ENCODE measurements at regions not wholly inside any gene's neighbourhood (a gene's known extent, or its start where the extent isn't known, plus 50 kb on each side); places are given as distances from the start of the nearest gene placed in this dataset.

DNA sequence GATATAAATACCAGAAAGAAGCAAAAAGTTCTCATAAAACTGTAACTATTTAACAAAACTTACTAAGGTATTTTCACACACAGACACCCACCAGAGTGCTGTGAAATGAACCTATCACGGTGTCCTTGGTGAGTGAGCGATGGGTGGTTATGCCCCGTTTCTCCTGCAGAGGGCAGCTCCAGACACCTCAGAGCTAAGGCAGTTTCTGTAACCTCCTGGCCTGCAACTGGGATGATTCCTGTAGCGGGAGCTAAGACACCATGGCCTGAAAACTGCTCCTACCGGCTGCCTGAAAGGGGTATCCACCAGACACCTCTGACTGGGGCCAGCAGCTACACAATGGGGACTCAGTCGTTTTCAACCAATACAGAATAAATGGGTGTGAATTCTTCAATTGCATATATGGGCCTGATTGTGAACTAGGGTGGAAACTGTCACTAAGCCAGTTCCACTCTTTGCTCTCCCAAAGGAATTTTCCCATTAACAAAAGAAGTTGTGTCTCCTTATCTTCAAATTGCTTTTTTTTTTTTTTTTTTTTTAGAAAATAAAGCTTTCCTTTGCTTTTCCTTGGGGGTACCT is 2375.8 kb upstream of the TENM3 start:
- H3K27me3 Mint-ChIP-seq: no peaks in the 10 kb centered on the region
- H3K4me1 Mint-ChIP-seq: no peaks in the 10 kb centered on the region
- H3K4me3 Mint-ChIP-seq: no peak overlapping the region
- no peaks in the 10 kb centered on the region for H3K9me3 Mint-ChIP-seq
- no peaks in the 10 kb centered on the region for H3K36me3 Mint-ChIP-seq (ENCODE audit: low read depth)
- ATAC-seq (replicated peaks): no peak
- no peak overlapping the region for H3K27ac Mint-ChIP-seq

- H3K27me3 Mint-ChIP-seq: no peaks in the 10 kb centered on the region
- ATAC-seq (replicated peaks): no peak
- H3K36me3 Mint-ChIP-seq (ENCODE audit: low read depth): no peaks in the 10 kb centered on the region
- H3K27ac Mint-ChIP-seq: no peak overlapping the region
- H3K9me3 Mint-ChIP-seq: no peaks in the 10 kb centered on the region
- H3K4me3 Mint-ChIP-seq: no peak overlapping the region
- no peaks in the 10 kb centered on the region for H3K4me1 Mint-ChIP-seq
These were observed 2371.5 kb upstream of the TENM3 start for GRCh38 chr4:179871726-179872125.

DNA sequence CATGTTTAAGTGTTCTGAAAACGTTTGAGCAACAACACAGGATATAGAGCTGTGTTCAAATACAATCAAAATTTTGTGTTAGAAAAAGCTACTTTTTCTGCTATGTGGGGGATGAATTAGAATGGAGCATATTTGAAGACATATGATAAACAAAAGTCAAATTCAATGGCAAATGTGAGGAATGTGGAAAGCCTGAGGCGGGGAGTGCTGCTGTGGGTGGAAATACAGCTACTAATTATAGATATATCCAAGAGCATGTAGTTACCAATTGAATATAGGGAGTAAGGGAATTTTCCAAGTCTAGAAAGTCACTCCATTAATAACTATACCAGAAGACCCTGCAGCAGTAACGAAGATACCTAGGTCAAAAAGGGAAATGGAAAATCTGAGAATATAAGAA is 2370.4 kb upstream of the TENM3 start:
- ATAC-seq (replicated peaks): no peak
- no peaks in the 10 kb centered on the region for H3K4me1 Mint-ChIP-seq
- H3K9me3 Mint-ChIP-seq: peaks cover 4% of the 10 kb centered on the region
- no peak overlapping the region for H3K4me3 Mint-ChIP-seq
- no peaks in the 10 kb centered on the region for H3K27me3 Mint-ChIP-seq
- H3K36me3 Mint-ChIP-seq (ENCODE audit: low read depth): no peaks in the 10 kb centered on the region
- no peak overlapping the region for H3K27ac Mint-ChIP-seq

DNA sequence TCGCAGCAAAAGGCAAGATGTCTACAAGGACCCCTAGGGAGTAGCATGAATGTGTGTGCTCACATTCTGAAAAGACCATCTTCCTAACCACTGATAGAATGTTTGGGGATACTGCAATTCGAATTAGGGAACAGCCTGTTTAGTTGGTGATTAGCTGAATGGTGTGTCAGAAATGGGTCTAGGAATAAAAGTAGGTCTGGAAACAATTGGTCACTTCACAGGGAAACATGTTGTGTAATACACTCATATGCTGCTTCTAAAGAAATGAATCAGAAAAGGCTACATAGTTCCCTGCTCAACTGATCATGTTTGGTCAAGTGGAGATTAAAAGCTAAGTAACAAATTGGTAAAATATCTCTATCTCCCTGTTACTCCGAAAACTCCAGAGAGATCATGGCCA is 2362.4 kb upstream of the TENM3 start:
- no peaks in the 10 kb centered on the region for H3K36me3 Mint-ChIP-seq (ENCODE audit: low read depth)
- peaks cover 14% of the 10 kb centered on the region for H3K9me3 Mint-ChIP-seq
- no peaks in the 10 kb centered on the region for H3K4me1 Mint-ChIP-seq
- no peak for ATAC-seq (replicated peaks)
- H3K4me3 Mint-ChIP-seq: no peak overlapping the region
- H3K27me3 Mint-ChIP-seq: no peaks in the 10 kb centered on the region
- no peak overlapping the region for H3K27ac Mint-ChIP-seq

- Mint-ChIP-seq H3K36me3 (ENCODE audit: low read depth) (no peaks in the 10 kb centered on the region), H3K27ac (no peak overlapping the region), H3K27me3 (no peaks in the 10 kb centered on the region), H3K9me3 (peaks cover 11% of the 10 kb centered on the region), H3K4me3 (no peak overlapping the region), H3K4me1 (no peaks in the 10 kb centered on the region)
- ATAC-seq (replicated peaks): no peak
These were observed 2349.0 kb upstream of the TENM3 start for GRCh38 chr4:179894066-179894778.

DNA sequence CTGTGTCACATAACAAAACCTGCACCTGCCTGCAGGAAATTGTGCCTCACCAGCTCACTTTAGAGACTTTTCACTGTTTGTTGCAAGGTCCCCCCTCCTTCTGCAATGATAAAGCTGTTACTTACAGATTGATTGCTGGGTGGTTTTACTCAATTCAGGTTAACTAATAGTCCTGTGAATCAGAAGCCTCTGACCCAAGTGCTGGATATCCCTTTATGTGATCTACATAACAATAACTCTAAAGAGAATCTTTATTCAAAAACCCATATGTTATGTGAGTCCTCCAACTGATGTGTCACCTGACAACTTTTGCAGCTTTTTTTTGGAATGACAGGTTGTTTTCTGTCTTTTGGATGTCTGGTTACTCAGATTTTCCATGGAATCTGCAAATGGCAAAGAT is 2323.6 kb upstream of the TENM3 start:
- Mint-ChIP-seq H3K9me3 (peaks cover 10% of the 10 kb centered on the region), H3K36me3 (ENCODE audit: low read depth) (no peaks in the 10 kb centered on the region), H3K4me1 (no peaks in the 10 kb centered on the region), H3K27ac (no peak overlapping the region), H3K4me3 (no peak overlapping the region), H3K27me3 (no peaks in the 10 kb centered on the region)
- no peak for ATAC-seq (replicated peaks)

GRCh38 chr4:179927473-179927872 is 2315.7 kb upstream of the TENM3 start:
- no peak overlapping the region for H3K4me3 Mint-ChIP-seq
- no peaks in the 10 kb centered on the region for H3K4me1 Mint-ChIP-seq
- H3K27me3 Mint-ChIP-seq: no peaks in the 10 kb centered on the region
- no peak for ATAC-seq (replicated peaks)
- peaks cover 16% of the 10 kb centered on the region for H3K9me3 Mint-ChIP-seq
- no peak overlapping the region for H3K27ac Mint-ChIP-seq
- no peaks in the 10 kb centered on the region for H3K36me3 Mint-ChIP-seq (ENCODE audit: low read depth)

GRCh38 chr4:179941911-179942310 is 2301.3 kb upstream of the TENM3 start:
- no peak for ATAC-seq (replicated peaks)
- H3K36me3 Mint-ChIP-seq (ENCODE audit: low read depth): no peaks in the 10 kb centered on the region
- H3K4me1 Mint-ChIP-seq: no peaks in the 10 kb centered on the region
- peaks cover 22% of the 10 kb centered on the region for H3K9me3 Mint-ChIP-seq
- no peaks in the 10 kb centered on the region for H3K27me3 Mint-ChIP-seq
- no peak overlapping the region for H3K27ac Mint-ChIP-seq
- no peak overlapping the region for H3K4me3 Mint-ChIP-seq

DNA sequence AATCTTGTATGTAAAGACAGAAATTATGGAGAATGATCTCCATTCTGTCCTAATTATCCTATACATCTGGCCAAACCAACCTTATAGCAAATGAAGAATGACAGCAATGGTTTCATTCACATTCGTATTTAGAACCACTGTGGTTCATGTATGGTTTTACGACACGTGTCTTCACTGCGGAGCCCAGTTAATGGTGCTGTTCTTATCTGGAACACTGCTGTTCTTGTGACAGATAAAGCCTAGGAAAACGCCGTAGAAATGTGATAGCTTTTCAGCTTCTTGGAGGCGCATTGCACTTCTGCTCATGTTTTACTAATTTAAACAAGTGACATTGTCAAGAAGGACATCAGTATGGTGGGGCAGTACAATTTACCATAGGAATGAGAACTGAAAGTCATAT is 2266.4 kb upstream of the TENM3 start:
- ATAC-seq (replicated peaks): no peak
- no peak overlapping the region for H3K27ac Mint-ChIP-seq
- H3K4me3 Mint-ChIP-seq: no peak overlapping the region
- no peaks in the 10 kb centered on the region for H3K4me1 Mint-ChIP-seq
- no peaks in the 10 kb centered on the region for H3K27me3 Mint-ChIP-seq
- peaks cover 5% of the 10 kb centered on the region for H3K9me3 Mint-ChIP-seq
- H3K36me3 Mint-ChIP-seq (ENCODE audit: low read depth): no peaks in the 10 kb centered on the region

- H3K4me1 Mint-ChIP-seq: no peaks in the 10 kb centered on the region
- peaks cover 5% of the 10 kb centered on the region for H3K9me3 Mint-ChIP-seq
- H3K27ac Mint-ChIP-seq: no peak overlapping the region
- H3K4me3 Mint-ChIP-seq: no peak overlapping the region
- no peaks in the 10 kb centered on the region for H3K27me3 Mint-ChIP-seq
- H3K36me3 Mint-ChIP-seq (ENCODE audit: low read depth): no peaks in the 10 kb centered on the region
- ATAC-seq (replicated peaks): no peak
These were observed 2265.8 kb upstream of the TENM3 start for GRCh38 chr4:179977378-179977777.

- no peaks in the 10 kb centered on the region for H3K27me3 Mint-ChIP-seq
These were observed 2262.0 kb upstream of the TENM3 start for GRCh38 chr4:179981161-179981560.

DNA sequence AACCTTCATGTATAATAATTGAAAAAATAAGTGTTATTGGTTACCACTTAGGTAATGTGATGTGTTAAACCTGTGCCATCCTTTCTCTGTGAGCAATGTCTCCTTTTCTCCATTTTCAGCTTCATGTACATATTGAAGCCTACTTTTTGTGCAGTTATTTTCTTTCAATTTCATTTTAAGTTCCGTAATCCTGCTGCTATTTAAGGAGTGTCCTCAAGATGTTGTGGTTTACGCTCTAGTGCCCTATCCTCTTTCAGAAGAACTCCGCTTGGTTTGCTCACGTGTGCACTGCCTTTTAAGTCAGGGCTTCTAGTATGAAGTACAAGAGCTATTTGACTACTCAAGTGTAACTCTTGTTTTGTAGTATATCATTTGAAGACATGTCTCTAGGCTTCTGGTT is 2253.2 kb upstream of the TENM3 start:
- ATAC-seq (replicated peaks): no peak
- Mint-ChIP-seq H3K36me3 (ENCODE audit: low read depth) (no peaks in the 10 kb centered on the region), H3K27ac (no peak overlapping the region), H3K9me3 (peaks cover 13% of the 10 kb centered on the region), H3K4me3 (no peak overlapping the region), H3K27me3 (no peaks in the 10 kb centered on the region), H3K4me1 (no peaks in the 10 kb centered on the region)

More at GRCh38 chr4:179981161-179981560, 2262.0 kb upstream of the TENM3 start:
- Mint-ChIP-seq H3K27ac (no peak overlapping the region), H3K4me3 (no peak overlapping the region), H3K4me1 (no peaks in the 10 kb centered on the region), H3K36me3 (ENCODE audit: low read depth) (no peaks in the 10 kb centered on the region), H3K9me3 (peaks cover 5% of the 10 kb centered on the region)
- no peak for ATAC-seq (replicated peaks)

- Mint-ChIP-seq H3K27me3 (no peaks in the 10 kb centered on the region), H3K36me3 (ENCODE audit: low read depth) (no peaks in the 10 kb centered on the region), H3K4me1 (no peaks in the 10 kb centered on the region), H3K9me3 (peaks cover 4% of the 10 kb centered on the region), H3K4me3 (no peak overlapping the region), H3K27ac (no peak overlapping the region)
- ATAC-seq (replicated peaks): no peak
These were observed 2233.9 kb upstream of the TENM3 start for GRCh38 chr4:180009316-180009715.

DNA sequence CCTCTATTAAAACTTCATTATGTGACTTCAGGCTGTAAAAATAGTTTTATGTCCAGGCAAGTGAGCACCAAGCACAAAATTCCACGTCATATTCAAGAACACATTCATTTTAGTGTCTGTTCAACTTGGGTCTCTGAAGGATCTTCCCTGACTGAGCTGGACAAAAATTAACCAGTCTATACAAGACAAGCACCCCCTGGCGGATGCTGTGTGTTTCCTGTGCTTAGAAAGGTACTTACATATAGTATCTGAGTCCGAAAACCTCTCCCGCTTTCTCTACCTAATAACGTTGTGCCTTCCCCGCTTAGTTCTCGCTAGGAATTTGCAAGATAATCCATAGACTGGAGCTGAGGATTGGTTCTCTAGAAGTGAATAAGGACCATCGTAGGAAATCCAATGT is 2214.5 kb upstream of the TENM3 start:
- no peaks in the 10 kb centered on the region for H3K36me3 Mint-ChIP-seq (ENCODE audit: low read depth)
- no peaks in the 10 kb centered on the region for H3K4me1 Mint-ChIP-seq
- H3K4me3 Mint-ChIP-seq: no peak overlapping the region
- ATAC-seq (replicated peaks): no peak
- H3K9me3 Mint-ChIP-seq: peaks cover 8% of the 10 kb centered on the region
- H3K27me3 Mint-ChIP-seq: no peaks in the 10 kb centered on the region
- H3K27ac Mint-ChIP-seq: no peak overlapping the region

DNA sequence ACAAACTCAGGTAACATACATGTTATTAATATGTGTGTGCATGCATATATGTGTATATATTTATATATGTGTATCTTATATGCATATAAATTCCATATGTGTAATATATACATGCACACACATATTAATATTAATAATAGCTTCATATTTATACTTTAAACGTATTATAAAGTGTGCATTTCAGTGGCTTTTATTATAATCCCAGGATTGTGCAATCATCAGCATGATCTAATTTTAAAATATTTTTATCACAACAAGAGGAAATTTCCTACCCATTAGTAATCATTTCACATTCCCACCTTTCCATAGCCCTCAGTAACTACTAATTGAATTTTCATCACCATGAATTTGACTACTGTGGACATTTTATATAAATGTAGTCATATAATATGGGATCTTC is 2211.9 kb upstream of the TENM3 start:
- no peak overlapping the region for H3K27ac Mint-ChIP-seq
- H3K4me1 Mint-ChIP-seq: no peaks in the 10 kb centered on the region
- H3K27me3 Mint-ChIP-seq: no peaks in the 10 kb centered on the region
- peaks cover 16% of the 10 kb centered on the region for H3K9me3 Mint-ChIP-seq
- no peak overlapping the region for H3K4me3 Mint-ChIP-seq
- no peak for ATAC-seq (replicated peaks)
- no peaks in the 10 kb centered on the region for H3K36me3 Mint-ChIP-seq (ENCODE audit: low read depth)
